Left ventricle myocardium inferior (tissue), 1 donor: ENCODE measurements at regions not wholly inside any gene's neighbourhood (a gene's known extent, or its start where the extent isn't known, plus 50 kb on each side); places are given as distances from the start of the nearest gene placed in this dataset.

Experiments used
- DNase-seq: peaks from one replicate; pipeline ENCODE4 v3.0.0-alpha.2; 2020
- H3K27ac ChIP-seq: fragments of 200-600 bp; replicated peaks from 2 replicates; pipeline ENCODE4 v1.8.0; 2021
- H3K27me3 ChIP-seq: fragments of 200-600 bp; 2 replicates; pipeline ENCODE4 v1.8.0; 2021; ENCODE audit warnings: low read depth
- H3K36me3 ChIP-seq: fragments of 200-600 bp; 2 replicates; pipeline ENCODE4 v1.8.0; 2021
- H3K4me1 ChIP-seq: fragments of 200-600 bp; 2 replicates; pipeline ENCODE4 v1.8.0; 2021
- H3K4me3 ChIP-seq: fragments of 200-600 bp; 2 replicates; pipeline ENCODE4 v1.8.0; 2021; ENCODE audit warnings: mild to moderate bottlenecking, moderate library complexity
- H3K9me3 ChIP-seq: fragments of 200-600 bp; replicated peaks from 2 replicates; pipeline ENCODE4 v1.8.0; 2021
- CTCF ChIP-seq: fragments of 200-600 bp; IDR thresholded peaks from 2 replicates; pipeline ENCODE4 v1.8.0; 2021; ENCODE audit warnings: antibody characterized with exemption, mild to moderate bottlenecking, borderline replicate concordance
- intact Hi-C: fragments of 100-400 bp; cut with micrococcal nuclease; formaldehyde crosslinking; loops from one replicate; pipeline ENCODE4 v1.11.0; 2022
- donor health status: DM: no; HTN: yes; CAD: no; lungs with severe emphysema.

DNA sequence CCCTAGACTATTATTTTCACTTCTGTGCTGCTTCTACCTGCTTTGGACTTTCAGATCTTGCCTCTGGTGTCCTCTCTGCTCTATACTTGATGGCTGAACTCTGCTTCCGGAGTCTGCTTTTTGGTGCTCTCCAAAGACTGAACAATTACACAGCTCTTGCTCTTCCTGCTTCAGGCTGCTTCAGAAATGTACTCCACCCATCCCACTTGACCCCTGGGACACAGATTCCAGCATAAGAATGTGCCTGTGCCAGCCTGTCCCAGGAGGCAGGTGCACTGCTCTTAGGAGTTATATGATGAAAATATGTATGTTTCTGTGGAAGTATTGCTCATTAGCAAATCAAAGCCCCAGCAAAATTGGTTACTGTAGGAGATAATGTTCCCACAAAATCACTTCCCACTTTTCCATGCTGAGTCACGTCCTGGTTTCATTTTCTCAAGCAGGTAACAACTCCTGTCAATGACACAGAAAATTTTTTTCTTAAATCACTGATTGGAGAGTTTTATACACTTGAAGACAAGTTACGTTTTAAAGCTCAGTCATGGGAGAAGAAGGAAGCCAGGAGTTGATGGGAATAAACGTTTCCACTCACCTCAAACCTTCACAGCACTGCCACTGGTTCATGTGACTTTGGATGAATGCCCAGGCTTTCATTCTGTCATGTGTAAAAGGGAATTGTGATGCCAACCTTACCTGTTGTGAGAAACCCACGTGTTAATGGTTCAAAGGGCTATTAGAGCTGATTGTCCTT lies 239.4 kb upstream of the ZPLD1 start:
- Histone ChIP-seq H3K9me3 (no peaks in the 10 kb centered on the region), H3K27ac (peak overlapping the region; percentile 65), H3K27me3 (no peaks in the 10 kb centered on the region), H3K4me3 (no peak overlapping the region), H3K4me1 (peaks cover 17% of the 10 kb centered on the region), H3K36me3 (no peaks in the 10 kb centered on the region)
- no peak for DNase-seq
- intact Hi-C loops: no loop called here
- no peak for TF ChIP-seq CTCF

- intact Hi-C loops: no loop called here
Observed at GRCh38 chr3:102200126-102200525, 234.7 kb upstream of the ZPLD1 start.

DNA sequence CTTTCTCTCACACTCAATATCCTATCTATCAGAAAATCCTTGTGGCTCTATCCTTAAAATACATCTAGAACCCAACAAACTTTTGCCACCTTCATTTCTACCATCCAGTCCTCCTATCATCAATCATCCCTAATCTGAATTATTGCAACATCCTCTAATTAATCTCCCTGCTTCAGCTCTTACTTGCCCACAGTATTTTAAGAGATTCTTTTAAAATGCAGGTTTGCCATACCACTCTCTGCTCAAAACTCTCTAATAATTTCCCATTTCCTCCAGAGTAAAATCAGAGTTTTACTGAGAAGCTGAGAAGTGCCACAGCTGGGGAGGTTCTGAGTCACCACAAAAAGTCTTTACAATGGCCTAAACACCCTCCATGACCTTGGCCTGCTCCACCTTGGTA lies 234.3 kb upstream of the ZPLD1 start:
- intact Hi-C loops: no loop called here
- peaks cover 5% of the 10 kb centered on the region for H3K4me1 ChIP-seq

More at GRCh38 chr3:102200126-102200525, 234.7 kb upstream of the ZPLD1 start:
- Histone ChIP-seq H3K27me3 (no peaks in the 10 kb centered on the region), H3K4me1 (peaks cover 9% of the 10 kb centered on the region), H3K36me3 (no peaks in the 10 kb centered on the region), H3K9me3 (no peaks in the 10 kb centered on the region), H3K27ac (no peak overlapping the region), H3K4me3 (no peak overlapping the region)
- TF ChIP-seq CTCF: no peak
- no peak for DNase-seq

DNA sequence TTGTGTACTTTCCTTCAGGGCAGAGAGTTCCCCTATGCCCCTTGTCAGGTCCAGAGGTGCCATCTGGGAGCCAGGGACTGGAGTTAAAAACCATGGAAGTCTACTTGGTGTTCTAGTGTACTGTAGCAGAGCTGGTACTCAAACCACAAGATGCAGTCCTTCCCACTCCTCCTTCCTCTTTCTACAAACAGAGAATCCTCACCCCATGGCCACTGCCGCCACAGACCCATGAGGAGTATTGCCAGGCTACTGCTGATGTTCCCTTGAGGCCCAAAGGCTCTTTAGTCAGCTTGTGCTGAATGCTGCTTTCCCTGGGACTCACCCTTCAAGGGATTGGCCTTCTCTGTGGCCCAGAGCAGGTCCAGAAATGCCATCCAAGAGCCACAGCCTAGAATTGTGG lies 229.2 kb upstream of the ZPLD1 start:
- Histone ChIP-seq H3K27ac (no peak overlapping the region), H3K27me3 (no peaks in the 10 kb centered on the region), H3K4me3 (no peak overlapping the region), H3K4me1 (peaks cover 15% of the 10 kb centered on the region), H3K36me3 (no peaks in the 10 kb centered on the region), H3K9me3 (no peaks in the 10 kb centered on the region)
- intact Hi-C loops: no loop called here
- no peak for TF ChIP-seq CTCF
- no peak for DNase-seq

More for the DNA sequence above, 234.3 kb upstream of the ZPLD1 start:
- no peaks in the 10 kb centered on the region for H3K27me3 ChIP-seq
- no peaks in the 10 kb centered on the region for H3K9me3 ChIP-seq
- no peak overlapping the region for H3K4me3 ChIP-seq
- no peaks in the 10 kb centered on the region for H3K36me3 ChIP-seq
- TF ChIP-seq CTCF: no peak
- H3K27ac ChIP-seq: no peak overlapping the region
- no peak for DNase-seq

- Histone ChIP-seq H3K4me1 (peaks cover 15% of the 10 kb centered on the region), H3K9me3 (no peaks in the 10 kb centered on the region), H3K4me3 (no peak overlapping the region), H3K27me3 (no peaks in the 10 kb centered on the region), H3K36me3 (no peaks in the 10 kb centered on the region), H3K27ac (peak overlapping the region; percentile 59)
- peak; percentile 75 for DNase-seq
- intact Hi-C loops: no loop called here
- no peak for TF ChIP-seq CTCF
Observed at GRCh38 chr3:102206511-102207031, 228.2 kb upstream of the ZPLD1 start.
